Tibial nerve (tissue), 4 donors: ENCODE measurements at regions not wholly inside any gene's neighbourhood (a gene's known extent, or its start where the extent isn't known, plus 50 kb on each side); places are given as distances from the start of the nearest gene placed in this dataset.

Experiments used
- EP300 ChIP-seq, 2 donors: sonication (generic); formaldehyde crosslinking; IDR thresholded peaks; one replicate each; pipeline ENCODE4 v1.6.1; 2017; ENCODE audit warnings: antibody characterized with exemption in 2 of 2, mild to moderate bottlenecking in 1 of 2
- POLR2A ChIP-seq, 2 donors: fragments of 450-650 bp; IDR thresholded peaks; one replicate each; pipeline ENCODE4 v1.6.1; 2017; ENCODE audit warnings: antibody characterized with exemption in 2 of 2, mild to moderate bottlenecking in 2 of 2, moderate library complexity in 2 of 2
- TF ChIP-seq, protein P1 (sequence below), 5 experiments: fragments of 200-600 bp in 3 of 5; fragments of 450-650 bp in 2 of 5; sonication (generic) in 3 of 5; IDR thresholded peaks; one replicate each; pipeline ENCODE4 v1.5.1; 2016 to 2019; ENCODE audit warnings: antibody characterized with exemption in 5 of 5, mild to moderate bottlenecking in 3 of 5, moderate library complexity in 2 of 5

DNA sequence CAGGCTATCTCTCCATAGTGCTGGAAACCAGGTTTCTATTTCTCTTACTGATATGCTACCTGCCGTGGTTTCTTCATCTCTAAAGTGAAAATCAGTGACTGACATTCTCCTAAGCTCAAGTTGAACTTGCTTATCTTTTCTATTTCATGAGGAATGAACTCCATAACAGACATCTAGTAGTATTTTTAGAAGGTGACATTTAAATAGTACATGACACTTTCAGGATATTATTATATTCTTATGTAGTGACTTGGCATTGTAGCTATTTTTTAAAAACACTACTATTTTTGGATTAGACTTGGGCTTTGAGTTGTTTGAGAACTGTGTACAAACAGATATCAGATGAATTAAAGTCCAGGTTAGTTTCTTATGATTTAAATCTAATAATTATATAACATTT is 1381.8 kb downstream of the DSC3 start:
- TF ChIP-seq, protein P1, sequence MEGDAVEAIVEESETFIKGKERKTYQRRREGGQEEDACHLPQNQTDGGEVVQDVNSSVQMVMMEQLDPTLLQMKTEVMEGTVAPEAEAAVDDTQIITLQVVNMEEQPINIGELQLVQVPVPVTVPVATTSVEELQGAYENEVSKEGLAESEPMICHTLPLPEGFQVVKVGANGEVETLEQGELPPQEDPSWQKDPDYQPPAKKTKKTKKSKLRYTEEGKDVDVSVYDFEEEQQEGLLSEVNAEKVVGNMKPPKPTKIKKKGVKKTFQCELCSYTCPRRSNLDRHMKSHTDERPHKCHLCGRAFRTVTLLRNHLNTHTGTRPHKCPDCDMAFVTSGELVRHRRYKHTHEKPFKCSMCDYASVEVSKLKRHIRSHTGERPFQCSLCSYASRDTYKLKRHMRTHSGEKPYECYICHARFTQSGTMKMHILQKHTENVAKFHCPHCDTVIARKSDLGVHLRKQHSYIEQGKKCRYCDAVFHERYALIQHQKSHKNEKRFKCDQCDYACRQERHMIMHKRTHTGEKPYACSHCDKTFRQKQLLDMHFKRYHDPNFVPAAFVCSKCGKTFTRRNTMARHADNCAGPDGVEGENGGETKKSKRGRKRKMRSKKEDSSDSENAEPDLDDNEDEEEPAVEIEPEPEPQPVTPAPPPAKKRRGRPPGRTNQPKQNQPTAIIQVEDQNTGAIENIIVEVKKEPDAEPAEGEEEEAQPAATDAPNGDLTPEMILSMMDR (IDR thresholded peaks at IDR 0.05), result no peak
- TF ChIP-seq POLR2A (IDR thresholded peaks at IDR 0.05), result no peak
- no peak for TF ChIP-seq EP300 (IDR thresholded peaks at IDR 0.05)
